Neural progenitor cell (in vitro differentiated cells): ENCODE measurements at regions not wholly inside any gene's neighbourhood (a gene's known extent, or its start where the extent isn't known, plus 50 kb on each side); places are given as distances from the start of the nearest gene placed in this dataset.

Experiments
- EZH2 ChIP-seq: fragments of 200-600 bp; sonication (generic); IDR thresholded peaks from 2 replicates; pipeline ENCODE4 v1.6.1; 2017; ENCODE audit warnings: antibody characterized with exemption, mild to moderate bottlenecking, moderate library complexity
- EZH2phosphoT487 ChIP-seq: fragments of 200-600 bp; sonication (generic); IDR thresholded peaks from 2 replicates; pipeline ENCODE4 v1.6.1; 2017; ENCODE audit warnings: antibody characterized with exemption
- TF ChIP-seq, protein P1 (sequence below): fragments of 200-600 bp; sonication (generic); IDR thresholded peaks from 2 replicates; pipeline ENCODE4 v1.5.1; 2017; ENCODE audit warnings: antibody characterized with exemption, mild to moderate bottlenecking

GRCh38 chr6:147621263-147621662 lies 112.8 kb downstream of the SAMD5 start:
- TF ChIP-seq, protein P1, sequence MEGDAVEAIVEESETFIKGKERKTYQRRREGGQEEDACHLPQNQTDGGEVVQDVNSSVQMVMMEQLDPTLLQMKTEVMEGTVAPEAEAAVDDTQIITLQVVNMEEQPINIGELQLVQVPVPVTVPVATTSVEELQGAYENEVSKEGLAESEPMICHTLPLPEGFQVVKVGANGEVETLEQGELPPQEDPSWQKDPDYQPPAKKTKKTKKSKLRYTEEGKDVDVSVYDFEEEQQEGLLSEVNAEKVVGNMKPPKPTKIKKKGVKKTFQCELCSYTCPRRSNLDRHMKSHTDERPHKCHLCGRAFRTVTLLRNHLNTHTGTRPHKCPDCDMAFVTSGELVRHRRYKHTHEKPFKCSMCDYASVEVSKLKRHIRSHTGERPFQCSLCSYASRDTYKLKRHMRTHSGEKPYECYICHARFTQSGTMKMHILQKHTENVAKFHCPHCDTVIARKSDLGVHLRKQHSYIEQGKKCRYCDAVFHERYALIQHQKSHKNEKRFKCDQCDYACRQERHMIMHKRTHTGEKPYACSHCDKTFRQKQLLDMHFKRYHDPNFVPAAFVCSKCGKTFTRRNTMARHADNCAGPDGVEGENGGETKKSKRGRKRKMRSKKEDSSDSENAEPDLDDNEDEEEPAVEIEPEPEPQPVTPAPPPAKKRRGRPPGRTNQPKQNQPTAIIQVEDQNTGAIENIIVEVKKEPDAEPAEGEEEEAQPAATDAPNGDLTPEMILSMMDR = no peak
- no peak for TF ChIP-seq EZH2
- TF ChIP-seq EZH2phosphoT487 = no peak
